OCI-LY7 (cell line): ENCODE measurements at regions not wholly inside any gene's neighbourhood (a gene's known extent, or its start where the extent isn't known, plus 50 kb on each side); places are given as distances from the start of the nearest gene placed in this dataset.

Experiments used
- EZH2phosphoT487 ChIP-seq: fragments of 200-600 bp; sonication (generic); IDR thresholded peaks from 2 replicates; pipeline ENCODE4 v1.6.1; 2018; ENCODE audit warnings: low read depth, borderline replicate concordance, mild to moderate bottlenecking, mixed run types, antibody characterized with exemption, low read length, moderate library complexity, mixed read lengths
- TF ChIP-seq, protein P1 (sequence below): fragments of 200-600 bp; sonication (generic); conservative IDR thresholded peaks from 2 replicates; pipeline ENCODE4 v1.5.1; 2014; ENCODE audit warnings: mild to moderate bottlenecking, antibody characterized with exemption, low read length, moderate library complexity, mixed read lengths

DNA sequence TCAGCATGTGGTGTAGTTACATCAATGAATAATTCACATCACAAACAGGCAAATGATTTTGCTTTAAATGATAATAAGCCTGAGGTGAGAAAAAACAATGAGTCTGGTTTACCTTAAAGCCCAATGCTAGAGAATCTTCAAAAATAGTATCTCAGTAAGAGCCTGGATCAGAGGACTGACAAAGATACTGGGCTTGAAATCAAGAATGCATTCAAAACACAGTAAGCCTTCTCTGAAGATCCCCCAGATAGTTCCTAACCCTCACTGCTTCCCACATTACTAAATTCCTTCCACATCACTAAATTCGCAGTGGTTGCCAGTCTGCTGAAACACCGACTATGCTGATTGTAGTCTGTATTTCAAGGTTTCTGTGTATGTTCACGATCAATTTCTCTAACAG, 514.9 kb downstream of the SUCLG1 start:
- TF ChIP-seq, protein P1, sequence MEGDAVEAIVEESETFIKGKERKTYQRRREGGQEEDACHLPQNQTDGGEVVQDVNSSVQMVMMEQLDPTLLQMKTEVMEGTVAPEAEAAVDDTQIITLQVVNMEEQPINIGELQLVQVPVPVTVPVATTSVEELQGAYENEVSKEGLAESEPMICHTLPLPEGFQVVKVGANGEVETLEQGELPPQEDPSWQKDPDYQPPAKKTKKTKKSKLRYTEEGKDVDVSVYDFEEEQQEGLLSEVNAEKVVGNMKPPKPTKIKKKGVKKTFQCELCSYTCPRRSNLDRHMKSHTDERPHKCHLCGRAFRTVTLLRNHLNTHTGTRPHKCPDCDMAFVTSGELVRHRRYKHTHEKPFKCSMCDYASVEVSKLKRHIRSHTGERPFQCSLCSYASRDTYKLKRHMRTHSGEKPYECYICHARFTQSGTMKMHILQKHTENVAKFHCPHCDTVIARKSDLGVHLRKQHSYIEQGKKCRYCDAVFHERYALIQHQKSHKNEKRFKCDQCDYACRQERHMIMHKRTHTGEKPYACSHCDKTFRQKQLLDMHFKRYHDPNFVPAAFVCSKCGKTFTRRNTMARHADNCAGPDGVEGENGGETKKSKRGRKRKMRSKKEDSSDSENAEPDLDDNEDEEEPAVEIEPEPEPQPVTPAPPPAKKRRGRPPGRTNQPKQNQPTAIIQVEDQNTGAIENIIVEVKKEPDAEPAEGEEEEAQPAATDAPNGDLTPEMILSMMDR, result no peak
- TF ChIP-seq EZH2phosphoT487, result no peak
